Neural progenitor cell (in vitro differentiated cells): ENCODE measurements at regions not wholly inside any gene's neighbourhood (a gene's known extent, or its start where the extent isn't known, plus 50 kb on each side); places are given as distances from the start of the nearest gene placed in this dataset.

Source experiments
- CTCF ChIP-seq: fragments of 200-600 bp; sonication (generic); IDR thresholded peaks from 2 replicates; pipeline ENCODE4 v1.5.1; 2017; ENCODE audit warnings: antibody characterized with exemption, mild to moderate bottlenecking
- EZH2 ChIP-seq: fragments of 200-600 bp; sonication (generic); IDR thresholded peaks from 2 replicates; pipeline ENCODE4 v1.6.1; 2017; ENCODE audit warnings: antibody characterized with exemption, mild to moderate bottlenecking, moderate library complexity

DNA sequence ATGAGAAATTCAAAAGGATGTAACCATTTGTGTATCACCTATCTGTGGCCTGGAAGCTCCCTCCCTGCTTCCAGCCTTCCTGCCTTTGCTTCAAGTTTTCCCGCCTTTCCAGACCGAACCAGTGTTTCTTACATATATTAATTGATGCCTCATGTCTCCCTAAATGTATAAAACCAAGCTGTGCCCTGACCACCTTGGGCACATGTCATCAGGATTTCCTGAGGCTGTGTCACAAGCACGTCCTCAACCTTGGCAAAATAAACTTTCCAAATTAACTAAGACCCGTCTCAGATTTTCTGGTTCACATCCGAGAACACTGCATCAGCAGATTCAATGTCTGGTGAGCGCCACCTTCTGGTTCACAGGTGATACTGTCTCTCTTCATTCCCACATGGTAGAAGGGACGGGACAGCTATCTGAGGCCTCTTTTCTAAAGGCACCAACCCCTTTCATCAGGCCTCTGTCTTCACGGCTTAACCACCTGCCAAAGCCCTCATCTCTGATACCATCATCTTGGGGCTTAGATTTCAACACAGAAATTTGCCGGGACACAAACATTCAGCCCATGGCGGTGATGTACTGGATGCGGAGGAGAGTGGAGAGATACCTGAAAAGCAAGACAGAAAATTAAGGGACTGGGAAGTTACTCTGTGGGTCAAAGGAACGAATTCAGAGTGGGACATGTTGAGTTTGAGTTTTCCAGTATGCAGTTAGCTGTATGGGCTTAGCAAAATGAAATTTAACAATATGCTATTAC, 58.7 kb upstream of the PABPC3 start:
- TF ChIP-seq CTCF (peak; percentile 81), EZH2 (no peak)
